Forelimb muscle (tissue), 1 donor: ENCODE measurements at regions not wholly inside any gene's neighbourhood (a gene's known extent, or its start where the extent isn't known, plus 50 kb on each side); places are given as distances from the start of the nearest gene placed in this dataset.
"Not testable (repeated sequence)": the region's sequence is repeated elsewhere in the genome, so short reads cannot be mapped to it uniquely, and the experiment has no call there.

Experiments used
- DNase-seq: peaks from one replicate; pipeline ENCODE4 v3.0.0-alpha.2; 2013; ENCODE audit warnings: low read depth

- no peak for DNase-seq
These were observed 221.8 kb upstream of the PLXNA2 start for GRCh38 chr1:208465786-208466590.

- DNase-seq: no peak
These were observed 223.1 kb upstream of the PLXNA2 start for GRCh38 chr1:208467151-208467780.

- DNase-seq: no peak
These were observed 231.3 kb upstream of the PLXNA2 start for GRCh38 chr1:208475449-208475848.

GRCh38 chr1:208475951-208476845 is 232.0 kb upstream of the PLXNA2 start:
- peak; percentile 20 for DNase-seq

- DNase-seq: no peak
These were observed 232.6 kb upstream of the PLXNA2 start for GRCh38 chr1:208476846-208477170.

- no peak for DNase-seq
These were observed 235.3 kb upstream of the PLXNA2 start for GRCh38 chr1:208479435-208479834.

GRCh38 chr1:208485512-208485911 is 241.3 kb upstream of the PLXNA2 start:
- DNase-seq: no peak

- no peak for DNase-seq
These were observed 242.5 kb upstream of the PLXNA2 start for GRCh38 chr1:208486677-208487076.

- not testable (repeated sequence) for DNase-seq
These were observed 244.2 kb upstream of the PLXNA2 start for GRCh38 chr1:208488432-208488831.

GRCh38 chr1:208496467-208497371 is 252.5 kb upstream of the PLXNA2 start:
- DNase-seq: no peak

GRCh38 chr1:208497866-208498541 is 253.8 kb upstream of the PLXNA2 start:
- DNase-seq: no peak

GRCh38 chr1:208499026-208499425 is 254.8 kb upstream of the PLXNA2 start:
- DNase-seq: no peak

- no peak for DNase-seq
These were observed 255.4 kb upstream of the PLXNA2 start for GRCh38 chr1:208499601-208500000.

- DNase-seq: no peak
These were observed 256.2 kb upstream of the PLXNA2 start for GRCh38 chr1:208500375-208500774.

- DNase-seq: no peak
These were observed 257.4 kb upstream of the PLXNA2 start for GRCh38 chr1:208501542-208501941.

GRCh38 chr1:208503787-208504186 is 259.6 kb upstream of the PLXNA2 start:
- DNase-seq: no peak

GRCh38 chr1:208506812-208507211 is 262.6 kb upstream of the PLXNA2 start:
- no peak for DNase-seq

- no peak for DNase-seq
These were observed 264.9 kb upstream of the PLXNA2 start for GRCh38 chr1:208509072-208509471.

- no peak for DNase-seq
These were observed 266.2 kb upstream of the PLXNA2 start for GRCh38 chr1:208510192-208510952.

- DNase-seq: no peak
These were observed 267.2 kb upstream of the PLXNA2 start for GRCh38 chr1:208511242-208511860.
